Calu3 (cell line): ENCODE measurements at regions not wholly inside any gene's neighbourhood (a gene's known extent, or its start where the extent isn't known, plus 50 kb on each side); places are given as distances from the start of the nearest gene placed in this dataset.
"Not testable (repeated sequence)": the region's sequence is repeated elsewhere in the genome, so short reads cannot be mapped to it uniquely, and the experiment has no call there.

ENCODE experiments used
- BruUV-seq: library from RNA; stranded (reverse); fragments of 400-500 nt; replicated peaks from 2 replicates; lab custom pipeline; 2021; lab: Mats Ljungman, UMichigan
- CTCF ChIA-PET: fragments of 300-600 bp; sonication (Branson Sonifier 250); formaldehyde crosslinking; loops from one replicate; lab custom pipeline; 2022; ENCODE audit warnings: antibody characterized with exemption; lab: Charles Lee
- DNase-seq: peaks from one replicate; pipeline ENCODE4 v3.0.0; 2022
- H3K27ac Mint-ChIP-seq: one replicate; pipeline ENCODE4 v1.8.0; 2022; ENCODE audit warnings: mixed read lengths; ENCODE audit not compliant: unreplicated experiment
- H3K27me3 Mint-ChIP-seq: one replicate; pipeline ENCODE4 v1.8.0; 2022; ENCODE audit warnings: mixed read lengths; ENCODE audit not compliant: unreplicated experiment
- H3K36me3 Mint-ChIP-seq: one replicate; pipeline ENCODE4 v1.8.0; 2022; ENCODE audit warnings: mild to moderate bottlenecking, moderate library complexity, mixed read lengths; ENCODE audit not compliant: insufficient read depth, unreplicated experiment
- H3K4me1 Mint-ChIP-seq: one replicate; pipeline ENCODE4 v1.8.0; 2022; ENCODE audit warnings: mild to moderate bottlenecking, low read depth, mixed read lengths; ENCODE audit not compliant: unreplicated experiment
- H3K4me3 Mint-ChIP-seq: one replicate; pipeline ENCODE4 v1.8.0; 2022; ENCODE audit warnings: mild to moderate bottlenecking, low read depth, moderate library complexity, mixed read lengths; ENCODE audit not compliant: unreplicated experiment
- H3K9me3 Mint-ChIP-seq: one replicate; pipeline ENCODE4 v1.8.0; 2022; ENCODE audit warnings: low read depth, mixed read lengths; ENCODE audit not compliant: unreplicated experiment
- intact Hi-C: fragments of 100-400 bp; cut with micrococcal nuclease; formaldehyde crosslinking; loops from one replicate; pipeline ENCODE4 v1.10.0; 2022; ENCODE audit not compliant: unreplicated experiment

- DNase-seq, H3K27me3 Mint-ChIP-seq, H3K36me3 Mint-ChIP-seq, intact Hi-C loops, H3K4me3 Mint-ChIP-seq, H3K27ac Mint-ChIP-seq, CTCF ChIA-PET, H3K4me1 Mint-ChIP-seq, BruUV-seq, H3K9me3 Mint-ChIP-seq: not testable (repeated sequence)
Observed at GRCh38 chr21:9919446-9919845, 601.9 kb upstream of the TPTE start.

- not testable (repeated sequence) for BruUV-seq, H3K27me3 Mint-ChIP-seq, H3K4me3 Mint-ChIP-seq
Observed at GRCh38 chr21:9943639-9944038, 577.7 kb upstream of the TPTE start.

GRCh38 chr21:9946057-9946456, 575.3 kb upstream of the TPTE start:
- BruUV-seq, DNase-seq, H3K4me3 Mint-ChIP-seq, CTCF ChIA-PET, H3K36me3 Mint-ChIP-seq, H3K27me3 Mint-ChIP-seq, H3K4me1 Mint-ChIP-seq, H3K27ac Mint-ChIP-seq, intact Hi-C loops: not testable (repeated sequence)
- peaks cover 14% of the 10 kb centered on the region for H3K9me3 Mint-ChIP-seq

More at GRCh38 chr21:9943639-9944038, 577.7 kb upstream of the TPTE start:
- CTCF ChIA-PET, H3K36me3 Mint-ChIP-seq, H3K27ac Mint-ChIP-seq, intact Hi-C loops, H3K4me1 Mint-ChIP-seq, DNase-seq, H3K9me3 Mint-ChIP-seq: not testable (repeated sequence)

- H3K36me3 Mint-ChIP-seq, H3K4me3 Mint-ChIP-seq, CTCF ChIA-PET, H3K27ac Mint-ChIP-seq, DNase-seq, H3K27me3 Mint-ChIP-seq, intact Hi-C loops, BruUV-seq, H3K4me1 Mint-ChIP-seq: not testable (repeated sequence)
- peaks cover 14% of the 10 kb centered on the region for H3K9me3 Mint-ChIP-seq
Observed at GRCh38 chr21:9949510-9950289, 571.7 kb upstream of the TPTE start.

GRCh38 chr21:9950363-9950762, 571.0 kb upstream of the TPTE start:
- intact Hi-C loops, BruUV-seq, H3K27me3 Mint-ChIP-seq, H3K27ac Mint-ChIP-seq, CTCF ChIA-PET, H3K4me3 Mint-ChIP-seq, DNase-seq, H3K36me3 Mint-ChIP-seq, H3K4me1 Mint-ChIP-seq: not testable (repeated sequence)
- peaks cover 14% of the 10 kb centered on the region for H3K9me3 Mint-ChIP-seq

- H3K36me3 Mint-ChIP-seq, H3K4me3 Mint-ChIP-seq, H3K27ac Mint-ChIP-seq, H3K4me1 Mint-ChIP-seq, BruUV-seq, H3K27me3 Mint-ChIP-seq, intact Hi-C loops, CTCF ChIA-PET, H3K9me3 Mint-ChIP-seq, DNase-seq: not testable (repeated sequence)
Observed at GRCh38 chr21:9958791-9959190, 562.6 kb upstream of the TPTE start.

GRCh38 chr21:9959220-9959964, 562.0 kb upstream of the TPTE start:
- H3K4me3 Mint-ChIP-seq, H3K27me3 Mint-ChIP-seq, BruUV-seq, intact Hi-C loops, CTCF ChIA-PET, H3K27ac Mint-ChIP-seq, H3K4me1 Mint-ChIP-seq, DNase-seq, H3K36me3 Mint-ChIP-seq, H3K9me3 Mint-ChIP-seq: not testable (repeated sequence)

GRCh38 chr21:9969399-9969798, 552.0 kb upstream of the TPTE start:
- H3K27ac Mint-ChIP-seq, H3K36me3 Mint-ChIP-seq, H3K4me1 Mint-ChIP-seq, DNase-seq, H3K4me3 Mint-ChIP-seq, H3K27me3 Mint-ChIP-seq, BruUV-seq, CTCF ChIA-PET, intact Hi-C loops: not testable (repeated sequence)
- peaks cover 14% of the 10 kb centered on the region for H3K9me3 Mint-ChIP-seq

GRCh38 chr21:9972018-9972417, 549.4 kb upstream of the TPTE start:
- H3K36me3 Mint-ChIP-seq, H3K4me3 Mint-ChIP-seq, CTCF ChIA-PET, DNase-seq, BruUV-seq, intact Hi-C loops, H3K27ac Mint-ChIP-seq, H3K27me3 Mint-ChIP-seq, H3K4me1 Mint-ChIP-seq, H3K9me3 Mint-ChIP-seq: not testable (repeated sequence)

- intact Hi-C loops, H3K4me3 Mint-ChIP-seq, H3K27ac Mint-ChIP-seq, H3K36me3 Mint-ChIP-seq, H3K4me1 Mint-ChIP-seq, BruUV-seq, DNase-seq, CTCF ChIA-PET, H3K27me3 Mint-ChIP-seq: not testable (repeated sequence)
- H3K9me3 Mint-ChIP-seq: peaks cover 11% of the 10 kb centered on the region
Observed at GRCh38 chr21:9978371-9978770, 543.0 kb upstream of the TPTE start.
